Osteoblast (primary cell): ENCODE measurements at regions not wholly inside any gene's neighbourhood (a gene's known extent, or its start where the extent isn't known, plus 50 kb on each side); places are given as distances from the start of the nearest gene placed in this dataset.

Experiments used
- DNase-seq: peaks from one replicate; pipeline ENCODE4 v3.0.0; 2011; ENCODE audit warnings: low spot score, mixed read lengths; ENCODE audit not compliant: insufficient read length; ENCODE audit errors: missing footprints
- H2AFZ ChIP-seq: 2 replicates; pipeline ENCODE4 v1.6.0; 2011; ENCODE audit warnings: mild to moderate bottlenecking, low read length
- H3K27ac ChIP-seq: 2 replicates; pipeline ENCODE4 v1.5.1; 2011; ENCODE audit warnings: mild to moderate bottlenecking, low read depth, low read length, moderate library complexity
- H3K27me3 ChIP-seq: 2 replicates; pipeline ENCODE4 v1.6.0; 2012; ENCODE audit warnings: mild to moderate bottlenecking, control low read depth, inconsistent platforms, low read length, moderate library complexity; ENCODE audit not compliant: insufficient read depth
- H3K36me3 ChIP-seq: 2 replicates; pipeline ENCODE4 v1.5.1; 2011; ENCODE audit warnings: mild to moderate bottlenecking, low read length, control low read depth, moderate library complexity; ENCODE audit not compliant: insufficient read depth
- H3K4me1 ChIP-seq: 2 replicates; pipeline ENCODE4 v1.5.1; 2011; ENCODE audit warnings: mild to moderate bottlenecking, low read length, control low read depth, moderate library complexity; ENCODE audit not compliant: insufficient read depth
- H3K4me2 ChIP-seq: 2 replicates; pipeline ENCODE4 v1.6.0; 2011; ENCODE audit warnings: mild to moderate bottlenecking, low read length; ENCODE audit not compliant: insufficient read depth
- H3K4me3 ChIP-seq: fragments of 200-600 bp; sonication (generic); 3 replicates; pipeline ENCODE4 v1.5.1; 2012; ENCODE audit warnings: mild to moderate bottlenecking, low read length, inconsistent platforms; ENCODE audit not compliant: insufficient read depth
- H3K79me2 ChIP-seq: 2 replicates; pipeline ENCODE4 v1.6.0; 2012; ENCODE audit warnings: mild to moderate bottlenecking, low read length, control low read depth, inconsistent platforms; ENCODE audit not compliant: insufficient read depth
- H3K9me3 ChIP-seq: 2 replicates; pipeline ENCODE4 v1.5.1; 2011; ENCODE audit warnings: low read depth, low read length, control low read depth
- H4K20me1 ChIP-seq: 2 replicates; pipeline ENCODE4 v1.6.0; 2012; ENCODE audit warnings: mild to moderate bottlenecking, low read length, control low read depth; ENCODE audit not compliant: insufficient read depth
- TF ChIP-seq, protein P1 (sequence below): IDR thresholded peaks from 2 replicates; pipeline ENCODE4 v1.5.1; 2011; ENCODE audit warnings: mild to moderate bottlenecking, low read depth, low read length, moderate library complexity; ENCODE audit errors: extremely low read depth

DNA sequence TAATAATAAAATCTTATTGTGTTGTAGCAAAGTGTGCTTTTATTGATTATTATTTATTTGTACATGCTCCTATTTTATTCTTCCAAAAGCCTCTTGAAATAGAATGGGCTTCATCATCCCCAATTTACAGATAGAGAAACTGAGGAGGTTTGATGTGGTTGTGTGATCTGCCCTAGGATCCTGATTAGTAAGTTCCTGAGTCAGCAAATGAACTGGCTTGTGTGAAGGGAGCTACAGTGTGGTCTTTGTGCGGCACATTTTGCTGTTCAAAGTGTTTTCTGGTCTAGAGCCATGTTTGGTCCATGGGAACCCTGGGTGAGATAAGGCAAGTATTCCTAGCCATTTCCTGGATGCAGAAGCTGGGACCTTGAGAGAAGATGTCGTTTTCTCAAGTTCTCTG is 326.9 kb downstream of the MEIS1 start:
- no peaks in the 10 kb centered on the region for H3K9me3 ChIP-seq
- DNase-seq: no peak
- no peaks in the 10 kb centered on the region for H4K20me1 ChIP-seq
- H2AFZ ChIP-seq: no peak overlapping the region
- TF ChIP-seq, protein P1, sequence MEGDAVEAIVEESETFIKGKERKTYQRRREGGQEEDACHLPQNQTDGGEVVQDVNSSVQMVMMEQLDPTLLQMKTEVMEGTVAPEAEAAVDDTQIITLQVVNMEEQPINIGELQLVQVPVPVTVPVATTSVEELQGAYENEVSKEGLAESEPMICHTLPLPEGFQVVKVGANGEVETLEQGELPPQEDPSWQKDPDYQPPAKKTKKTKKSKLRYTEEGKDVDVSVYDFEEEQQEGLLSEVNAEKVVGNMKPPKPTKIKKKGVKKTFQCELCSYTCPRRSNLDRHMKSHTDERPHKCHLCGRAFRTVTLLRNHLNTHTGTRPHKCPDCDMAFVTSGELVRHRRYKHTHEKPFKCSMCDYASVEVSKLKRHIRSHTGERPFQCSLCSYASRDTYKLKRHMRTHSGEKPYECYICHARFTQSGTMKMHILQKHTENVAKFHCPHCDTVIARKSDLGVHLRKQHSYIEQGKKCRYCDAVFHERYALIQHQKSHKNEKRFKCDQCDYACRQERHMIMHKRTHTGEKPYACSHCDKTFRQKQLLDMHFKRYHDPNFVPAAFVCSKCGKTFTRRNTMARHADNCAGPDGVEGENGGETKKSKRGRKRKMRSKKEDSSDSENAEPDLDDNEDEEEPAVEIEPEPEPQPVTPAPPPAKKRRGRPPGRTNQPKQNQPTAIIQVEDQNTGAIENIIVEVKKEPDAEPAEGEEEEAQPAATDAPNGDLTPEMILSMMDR: no peak
- H3K4me2 ChIP-seq: no peak overlapping the region
- no peak overlapping the region for H3K4me3 ChIP-seq
- H3K27ac ChIP-seq: no peak overlapping the region
- no peaks in the 10 kb centered on the region for H3K36me3 ChIP-seq
- H3K27me3 ChIP-seq: no peaks in the 10 kb centered on the region
- H3K4me1 ChIP-seq: no peaks in the 10 kb centered on the region
- no peaks in the 10 kb centered on the region for H3K79me2 ChIP-seq

DNA sequence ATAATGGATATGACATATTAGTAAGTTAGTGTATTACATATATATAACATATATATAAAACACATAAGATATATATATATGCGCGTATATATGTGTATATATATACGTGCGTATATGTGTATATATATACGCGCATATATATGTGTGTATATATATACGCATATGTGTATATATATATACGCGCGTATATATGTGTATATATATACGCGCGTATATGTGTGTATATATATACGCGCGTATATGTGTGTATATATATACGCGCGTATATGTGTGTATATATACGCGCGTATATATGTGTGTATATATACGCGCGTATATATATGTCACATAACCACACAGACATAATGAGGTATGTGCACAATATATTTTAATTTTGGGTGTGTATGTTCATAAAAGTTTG is 327.8 kb downstream of the MEIS1 start:
- TF ChIP-seq, protein P1: no peak
- Histone ChIP-seq H4K20me1 (no peaks in the 10 kb centered on the region), H3K4me2 (no peak overlapping the region), H3K27me3 (no peaks in the 10 kb centered on the region), H3K9me3 (no peaks in the 10 kb centered on the region), H3K4me3 (no peak overlapping the region), H3K36me3 (no peaks in the 10 kb centered on the region), H3K27ac (no peak overlapping the region), H3K4me1 (no peaks in the 10 kb centered on the region), H3K79me2 (no peaks in the 10 kb centered on the region), H2AFZ (no peak overlapping the region)
- no peak for DNase-seq

DNA sequence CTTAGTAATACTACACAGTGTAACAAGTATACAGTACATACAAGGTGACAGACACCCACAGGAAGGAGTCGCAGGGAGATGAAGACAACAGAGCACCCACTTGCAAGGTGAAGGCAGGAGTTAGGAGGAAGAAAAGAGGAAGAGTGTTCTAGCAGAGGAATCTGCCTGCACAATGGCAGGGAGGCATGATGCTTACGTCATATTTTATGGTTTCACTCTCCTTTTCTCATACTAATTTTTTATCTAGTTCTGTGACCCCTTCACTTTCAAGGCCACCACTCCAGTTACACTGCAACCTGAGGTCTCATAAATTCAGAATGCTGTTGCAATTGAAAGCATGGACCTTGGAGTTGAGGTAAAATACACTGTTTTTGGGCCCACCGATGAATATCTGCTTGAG is 331.7 kb downstream of the MEIS1 start:
- H3K36me3 ChIP-seq: no peaks in the 10 kb centered on the region
- no peak overlapping the region for H3K27ac ChIP-seq
- H3K9me3 ChIP-seq: no peaks in the 10 kb centered on the region
- H4K20me1 ChIP-seq: no peaks in the 10 kb centered on the region
- H3K4me3 ChIP-seq: no peak overlapping the region
- TF ChIP-seq, protein P1: no peak
- H3K4me1 ChIP-seq: no peaks in the 10 kb centered on the region
- H3K79me2 ChIP-seq: no peaks in the 10 kb centered on the region
- no peak for DNase-seq
- no peak overlapping the region for H3K4me2 ChIP-seq
- H2AFZ ChIP-seq: no peak overlapping the region
- H3K27me3 ChIP-seq: no peaks in the 10 kb centered on the region

DNA sequence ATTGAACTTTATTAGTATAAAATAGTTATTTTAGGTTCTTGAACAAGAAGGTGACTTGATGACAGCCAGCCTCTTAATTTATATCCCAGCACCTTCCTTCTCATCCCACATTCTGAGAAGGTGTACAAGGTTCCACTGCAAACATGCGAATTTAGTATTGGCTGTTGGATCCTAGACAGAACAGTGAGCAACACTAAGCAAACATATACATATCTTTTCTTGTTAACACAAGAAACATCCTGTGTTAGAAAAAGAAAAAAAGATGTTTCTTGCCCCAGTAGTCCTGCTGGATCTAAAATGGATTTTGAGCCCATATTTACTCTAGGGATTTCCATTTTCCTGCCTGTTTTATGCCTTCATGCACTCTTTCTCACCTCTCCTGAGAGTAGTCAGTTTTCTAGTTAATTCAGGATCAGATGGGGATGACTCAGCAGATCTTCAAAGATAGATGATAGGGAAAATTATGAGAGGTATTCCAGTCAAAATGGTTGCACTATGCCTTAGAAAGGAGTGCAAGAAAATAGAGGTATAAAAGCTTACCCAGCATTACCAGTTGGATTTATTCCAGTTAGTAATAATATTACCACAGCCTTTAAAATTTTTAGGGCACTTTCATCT is 336.5 kb downstream of the MEIS1 start:
- DNase-seq: no peak
- no peak overlapping the region for H3K27ac ChIP-seq
- no peak overlapping the region for H3K4me2 ChIP-seq
- H3K4me3 ChIP-seq: no peak overlapping the region
- no peaks in the 10 kb centered on the region for H3K27me3 ChIP-seq
- no peaks in the 10 kb centered on the region for H3K79me2 ChIP-seq
- H4K20me1 ChIP-seq: no peaks in the 10 kb centered on the region
- H2AFZ ChIP-seq: no peak overlapping the region
- H3K36me3 ChIP-seq: no peaks in the 10 kb centered on the region
- H3K4me1 ChIP-seq: no peaks in the 10 kb centered on the region
- H3K9me3 ChIP-seq: no peaks in the 10 kb centered on the region
- TF ChIP-seq, protein P1: no peak
